ENCODE measurements at regions not wholly inside any gene's neighbourhood (a gene's known extent, or its start where the extent isn't known, plus 50 kb on each side); places are given as distances from the start of the nearest gene placed in this dataset.
"Not testable (repeated sequence)": the region's sequence is repeated elsewhere in the genome, so short reads cannot be mapped to it uniquely, and the experiment has no call there.

DNA sequence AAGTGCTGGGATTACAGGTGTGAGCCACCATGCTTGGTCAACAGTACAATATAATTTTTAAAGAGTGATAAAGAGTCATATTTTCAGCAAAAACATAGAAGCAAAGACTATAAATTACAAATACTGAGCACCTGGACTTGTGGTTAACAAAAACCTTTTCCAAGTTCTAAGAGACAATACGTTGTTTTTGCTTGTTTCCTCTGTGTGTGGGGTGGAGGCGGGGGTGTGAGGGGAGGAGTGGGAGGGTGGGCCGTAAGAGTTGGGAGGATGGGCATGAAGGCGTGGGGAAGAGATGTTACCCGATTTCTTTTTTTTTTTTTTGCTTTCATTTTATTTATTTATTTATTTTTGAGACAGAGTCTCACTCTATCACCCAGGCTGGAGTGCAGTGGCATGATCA is 78.0 kb upstream of the WIPF1 start:
- H3K4me3 ChIP-seq (ENCODE audit: low read depth, low read length): no peak overlapping the region
- peaks cover 10% of the 10 kb centered on the region for H3K9me3 ChIP-seq (ENCODE audit: severe bottlenecking)
- TF ChIP-seq, protein P1, sequence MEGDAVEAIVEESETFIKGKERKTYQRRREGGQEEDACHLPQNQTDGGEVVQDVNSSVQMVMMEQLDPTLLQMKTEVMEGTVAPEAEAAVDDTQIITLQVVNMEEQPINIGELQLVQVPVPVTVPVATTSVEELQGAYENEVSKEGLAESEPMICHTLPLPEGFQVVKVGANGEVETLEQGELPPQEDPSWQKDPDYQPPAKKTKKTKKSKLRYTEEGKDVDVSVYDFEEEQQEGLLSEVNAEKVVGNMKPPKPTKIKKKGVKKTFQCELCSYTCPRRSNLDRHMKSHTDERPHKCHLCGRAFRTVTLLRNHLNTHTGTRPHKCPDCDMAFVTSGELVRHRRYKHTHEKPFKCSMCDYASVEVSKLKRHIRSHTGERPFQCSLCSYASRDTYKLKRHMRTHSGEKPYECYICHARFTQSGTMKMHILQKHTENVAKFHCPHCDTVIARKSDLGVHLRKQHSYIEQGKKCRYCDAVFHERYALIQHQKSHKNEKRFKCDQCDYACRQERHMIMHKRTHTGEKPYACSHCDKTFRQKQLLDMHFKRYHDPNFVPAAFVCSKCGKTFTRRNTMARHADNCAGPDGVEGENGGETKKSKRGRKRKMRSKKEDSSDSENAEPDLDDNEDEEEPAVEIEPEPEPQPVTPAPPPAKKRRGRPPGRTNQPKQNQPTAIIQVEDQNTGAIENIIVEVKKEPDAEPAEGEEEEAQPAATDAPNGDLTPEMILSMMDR (IDR thresholded peaks at IDR 0.05; ENCODE audit: low read depth, low read length): no peak
- H3K36me3 ChIP-seq: no peaks in the 10 kb centered on the region
- no peak overlapping the region for H3K27ac ChIP-seq
- no peaks in the 10 kb centered on the region for H3K27me3 ChIP-seq (ENCODE audit: insufficient read depth, low read depth, severe bottlenecking)
- DNase-seq: no peak

DNA sequence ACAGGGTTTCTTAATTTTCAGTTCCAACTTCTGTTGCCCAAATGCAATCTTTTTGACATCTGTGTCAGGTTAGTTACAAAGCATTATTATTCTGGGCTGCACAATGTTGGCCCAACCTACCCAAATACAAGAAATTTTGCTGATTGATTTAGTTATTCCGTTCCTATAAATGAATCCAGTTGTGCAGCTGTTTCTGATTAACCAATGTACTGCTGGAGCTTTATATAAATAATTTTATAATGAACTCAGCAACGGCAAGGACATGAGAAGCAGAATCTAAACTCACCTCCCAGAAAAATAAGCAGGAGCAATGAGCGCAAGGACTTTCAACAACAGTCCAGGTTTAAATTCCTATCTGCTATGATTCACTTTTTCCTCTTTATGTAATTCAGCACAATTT is 76.3 kb upstream of the WIPF1 start:
- H3K9me3 ChIP-seq (ENCODE audit: severe bottlenecking): peaks cover 10% of the 10 kb centered on the region
- no peak for DNase-seq
- no peaks in the 10 kb centered on the region for H3K36me3 ChIP-seq
- TF ChIP-seq, protein P1 (IDR thresholded peaks at IDR 0.05; ENCODE audit: low read depth, low read length): no peak
- no peaks in the 10 kb centered on the region for H3K27me3 ChIP-seq (ENCODE audit: insufficient read depth, low read depth, severe bottlenecking)
- no peak overlapping the region for H3K27ac ChIP-seq
- no peak overlapping the region for H3K4me3 ChIP-seq (ENCODE audit: low read depth, low read length)

DNA sequence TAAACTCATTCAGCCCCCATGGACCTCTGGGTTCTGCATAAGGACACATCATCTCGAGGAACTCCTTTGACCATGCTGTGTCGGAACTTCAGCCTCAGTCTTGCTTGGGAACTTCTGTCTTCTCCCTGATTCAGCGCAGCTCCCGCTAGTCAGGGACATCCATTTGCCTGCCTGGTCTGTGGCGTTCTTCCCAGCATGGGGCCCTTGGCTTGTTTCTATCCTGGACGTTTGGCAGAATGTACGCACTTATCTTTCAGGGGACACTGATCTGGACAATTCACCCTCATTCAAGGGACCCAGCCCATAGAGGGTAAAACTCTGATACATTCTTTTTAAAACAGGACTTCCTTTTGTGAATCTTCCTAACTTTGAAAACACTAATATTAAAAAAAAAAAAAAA is 75.8 kb upstream of the WIPF1 start:
- H3K27ac ChIP-seq: no peak overlapping the region
- H3K4me3 ChIP-seq (ENCODE audit: low read depth, low read length): no peak overlapping the region
- H3K9me3 ChIP-seq (ENCODE audit: severe bottlenecking): peaks cover 10% of the 10 kb centered on the region
- H3K36me3 ChIP-seq: no peaks in the 10 kb centered on the region
- H3K27me3 ChIP-seq (ENCODE audit: insufficient read depth, low read depth, severe bottlenecking): no peaks in the 10 kb centered on the region
- TF ChIP-seq, protein P1 (IDR thresholded peaks at IDR 0.05; ENCODE audit: low read depth, low read length): no peak
- no peak for DNase-seq

DNA sequence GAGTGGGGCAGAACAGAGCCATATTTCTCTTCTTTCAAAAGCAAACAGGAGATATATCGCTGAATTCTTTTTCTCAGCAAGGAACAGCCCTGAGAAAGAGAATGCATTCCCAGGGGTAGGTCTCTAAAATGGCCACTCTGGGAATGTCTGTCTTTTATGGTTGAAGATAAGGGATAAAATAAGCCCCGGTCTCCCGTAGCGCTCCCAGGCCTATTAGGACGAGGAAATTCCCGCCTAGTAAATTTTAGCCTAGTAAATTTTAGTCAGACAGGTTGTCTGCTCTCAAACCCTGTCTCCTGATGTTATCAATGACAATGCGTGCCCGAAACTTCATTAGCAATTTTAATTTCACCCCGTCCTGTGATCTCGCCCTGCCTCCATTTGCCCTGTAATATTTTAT is 73.9 kb upstream of the WIPF1 start:
- H3K9me3 ChIP-seq (ENCODE audit: severe bottlenecking): peaks cover 10% of the 10 kb centered on the region
- H3K27me3 ChIP-seq (ENCODE audit: insufficient read depth, low read depth, severe bottlenecking); H3K4me3 ChIP-seq (ENCODE audit: low read depth, low read length); H3K27ac ChIP-seq; H3K36me3 ChIP-seq; DNase-seq: not testable (repeated sequence)

DNA sequence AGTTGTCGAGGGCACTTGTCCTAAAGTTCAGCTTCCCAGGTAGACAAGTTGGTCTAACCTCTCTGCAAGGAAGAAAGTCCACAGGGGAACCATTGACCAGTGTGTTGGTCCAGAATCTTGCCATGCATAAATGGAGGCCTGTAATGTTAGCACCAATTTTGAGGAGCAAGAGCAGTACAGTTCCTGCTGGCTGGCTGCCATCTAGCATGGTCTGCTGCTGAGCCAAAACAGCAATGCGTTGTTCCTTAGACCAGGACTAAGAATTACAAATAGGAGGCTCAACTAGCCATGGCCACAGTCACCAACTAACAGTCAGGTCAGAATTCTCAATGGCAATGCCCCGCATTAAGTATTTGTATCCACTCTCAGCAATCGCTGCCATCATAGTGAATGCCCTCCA is 72.8 kb upstream of the WIPF1 start:
- H3K27ac ChIP-seq: no peak overlapping the region
- DNase-seq: no peak
- H3K4me3 ChIP-seq (ENCODE audit: low read depth, low read length): no peak overlapping the region
- TF ChIP-seq, protein P1 (IDR thresholded peaks at IDR 0.05; ENCODE audit: low read depth, low read length): no peak
- H3K27me3 ChIP-seq (ENCODE audit: insufficient read depth, low read depth, severe bottlenecking): no peaks in the 10 kb centered on the region
- H3K36me3 ChIP-seq: no peaks in the 10 kb centered on the region
- H3K9me3 ChIP-seq (ENCODE audit: severe bottlenecking): peaks cover 10% of the 10 kb centered on the region

DNA sequence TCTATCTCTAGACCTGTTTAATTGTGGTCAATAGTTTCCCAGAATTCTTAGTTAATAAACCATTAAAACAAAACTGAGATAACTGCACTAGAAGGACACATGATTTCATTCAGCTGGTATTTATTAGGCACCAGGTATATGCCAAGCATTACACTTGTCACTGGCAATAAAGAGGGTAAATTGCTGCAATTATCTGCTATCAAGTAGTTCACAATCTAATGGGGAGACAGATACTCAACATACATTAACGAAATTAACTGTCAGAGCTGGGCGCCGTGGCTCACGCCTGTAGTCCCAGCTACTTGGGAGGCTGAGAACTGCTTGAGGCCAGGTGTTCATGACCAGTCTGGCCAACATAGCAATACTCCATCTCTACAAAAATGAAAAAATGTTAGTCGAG is 71.7 kb upstream of the WIPF1 start:
- Histone ChIP-seq H3K4me3 (ENCODE audit: low read depth, low read length) (no peak overlapping the region), H3K27ac (no peak overlapping the region), H3K36me3 (no peaks in the 10 kb centered on the region), H3K27me3 (ENCODE audit: insufficient read depth, low read depth, severe bottlenecking) (no peaks in the 10 kb centered on the region), H3K9me3 (ENCODE audit: severe bottlenecking) (peaks cover 10% of the 10 kb centered on the region)
- TF ChIP-seq, protein P1 (IDR thresholded peaks at IDR 0.05; ENCODE audit: low read depth, low read length): no peak
- DNase-seq: no peak
